Peyer's patch (tissue), 4 donors: ENCODE measurements at regions not wholly inside any gene's neighbourhood (a gene's known extent, or its start where the extent isn't known, plus 50 kb on each side); places are given as distances from the start of the nearest gene placed in this dataset.

Experiments
- CTCF ChIP-seq, 6 experiments: fragments of 450-650 bp in 4 of 6; fragments of 200-600 bp in 2 of 6; sonication (generic) in 1 of 6; IDR thresholded peaks; one replicate each; pipeline ENCODE4 v1.5.1; 2017 to 2019; ENCODE audit warnings: antibody characterized with exemption in 6 of 6, mild to moderate bottlenecking in 3 of 6, moderate library complexity in 1 of 6
- POLR2A ChIP-seq, 2 donors: fragments of 450-650 bp; IDR thresholded peaks; one replicate each; pipeline ENCODE4 v1.5.1; 2017; ENCODE audit warnings: antibody characterized with exemption in 2 of 2, mild to moderate bottlenecking in 2 of 2, moderate library complexity in 2 of 2

DNA sequence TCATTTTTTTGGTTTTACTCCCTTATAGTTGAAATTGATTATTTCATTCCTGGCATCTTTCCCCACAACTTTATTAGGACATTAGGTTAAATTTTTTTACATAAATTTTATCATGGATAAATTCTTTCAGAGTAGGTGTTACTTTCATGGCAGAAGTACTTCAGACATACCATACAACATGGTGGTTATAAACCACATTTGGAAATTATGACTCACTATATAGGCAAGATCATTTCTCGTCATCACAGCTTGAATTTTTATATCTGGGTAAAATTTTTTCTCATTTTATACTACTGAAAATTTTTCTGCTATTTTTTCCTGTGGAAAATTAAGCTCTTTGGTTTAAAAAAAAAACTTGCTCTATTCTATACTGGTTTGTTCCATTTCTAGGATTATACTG, 111.9 kb upstream of the COL5A2 start:
- TF ChIP-seq POLR2A (IDR thresholded peaks at IDR 0.05): no peak
- TF ChIP-seq CTCF (IDR thresholded peaks at IDR 0.05): no peak
